Activated B cell treated with CpG ODN at 0.5 μM for 24 hours (primary cell): ENCODE measurements at regions not wholly inside any gene's neighbourhood (a gene's known extent, or its start where the extent isn't known, plus 50 kb on each side); places are given as distances from the start of the nearest gene placed in this dataset.

ENCODE experiments used
- ATAC-seq: fragments of 200-7000 bp; cut with Tn5 transposase; one replicate; pipeline ENCODE4 v1.10.0; 2021; ENCODE audit warnings: low read depth, mild to moderate bottlenecking, moderate library complexity
- CTCF ChIA-PET: fragments of 350-600 bp; sonication (Branson Sonifier 250); formaldehyde crosslinking; loops from one replicate; lab custom pipeline; 2021; ENCODE audit warnings: antibody characterized with exemption; lab: Charles Lee
- POLR2A ChIA-PET: fragments of 350-600 bp; sonication (Branson Sonifier 250); formaldehyde crosslinking; loops from one replicate; lab custom pipeline; 2021; ENCODE audit warnings: antibody characterized with exemption; lab: Charles Lee
- DNase-seq: peaks from one replicate; pipeline ENCODE4 v3.0.0; 2022
- H3K27ac Mint-ChIP-seq: one replicate; pipeline ENCODE4 v1.8.0; 2020; ENCODE audit warnings: mixed read lengths
- H3K27me3 Mint-ChIP-seq: one replicate; pipeline ENCODE4 v1.8.0; 2021; ENCODE audit warnings: mixed read lengths
- H3K36me3 Mint-ChIP-seq: one replicate; pipeline ENCODE4 v1.8.0; 2021; ENCODE audit warnings: low read depth, mixed read lengths
- H3K4me1 Mint-ChIP-seq: one replicate; pipeline ENCODE4 v1.8.0; 2021; ENCODE audit warnings: mixed read lengths
- H3K4me3 Mint-ChIP-seq: one replicate; pipeline ENCODE4 v1.8.0; 2020; ENCODE audit warnings: mild to moderate bottlenecking, mixed read lengths
- H3K9me3 Mint-ChIP-seq: one replicate; pipeline ENCODE4 v1.8.0; 2020; ENCODE audit warnings: mixed read lengths
- CTCF ChIP-seq: fragments of 200-600 bp; IDR thresholded peaks from one replicate; pipeline ENCODE4 v1.8.0; 2022; ENCODE audit warnings: antibody characterized with exemption, mild to moderate bottlenecking
- intact Hi-C: fragments of 100-400 bp; cut with micrococcal nuclease; formaldehyde crosslinking; loops from one replicate; pipeline ENCODE4 v1.15.1; 2024

GRCh38 chr2:64273524-64274398 lies 129.5 kb upstream of the PELI1 start:
- Mint-ChIP-seq H3K4me3 (no peak overlapping the region), H3K27me3 (no peaks in the 10 kb centered on the region), H3K27ac (peak overlapping the region; percentile 30), H3K36me3 (no peaks in the 10 kb centered on the region), H3K9me3 (no peaks in the 10 kb centered on the region), H3K4me1 (peaks cover 27% of the 10 kb centered on the region)
- CTCF ChIA-PET = no interaction called here
- no peak for DNase-seq
- intact Hi-C loops = loop anchor here (1.0 to 5.0 kb wide), 2 partner anchors 12 to 36 kb away; no protein-coding TSS in a partner anchor
- ATAC-seq = no peak
- no peak for TF ChIP-seq CTCF
- POLR2A ChIA-PET = interaction anchor here (1.3 kb wide), 1 partner anchor 69 kb away, joined by 3 read pairs; no protein-coding TSS in a partner anchor

GRCh38 chr2:64274399-64275173 lies 130.4 kb upstream of the PELI1 start:
- ChIA-PET POLR2A (interaction anchor here (1.3 kb wide), 1 partner anchor 70 kb away, joined by 3 read pairs; no protein-coding TSS in a partner anchor), CTCF (no interaction called here)
- no peaks in the 10 kb centered on the region for H3K27me3 Mint-ChIP-seq
- intact Hi-C loops = loop anchor here (5.0 kb wide), 1 partner anchor 37 kb away; no protein-coding TSS in a partner anchor
- no peak for ATAC-seq
- TF ChIP-seq CTCF = no peak
- H3K9me3 Mint-ChIP-seq = no peaks in the 10 kb centered on the region
- H3K27ac Mint-ChIP-seq = no peak overlapping the region
- H3K36me3 Mint-ChIP-seq = no peaks in the 10 kb centered on the region
- H3K4me3 Mint-ChIP-seq = no peak overlapping the region
- H3K4me1 Mint-ChIP-seq = peaks cover 27% of the 10 kb centered on the region
- DNase-seq = no peak

- intact Hi-C loops = no loop called here
- CTCF ChIA-PET = no interaction called here
- POLR2A ChIA-PET = interaction anchor here (1.0 kb wide), 1 partner anchor 51 kb away, joined by 3 read pairs; no protein-coding TSS in a partner anchor
- ATAC-seq (no peak), DNase-seq (no peak)
- Mint-ChIP-seq H3K4me3 (no peak overlapping the region), H3K36me3 (no peaks in the 10 kb centered on the region), H3K4me1 (peaks cover 27% of the 10 kb centered on the region), H3K27me3 (no peaks in the 10 kb centered on the region), H3K9me3 (no peaks in the 10 kb centered on the region), H3K27ac (no peak overlapping the region)
- TF ChIP-seq CTCF = no peak
Observed at GRCh38 chr2:64275174-64275466, 130.9 kb upstream of the PELI1 start.

GRCh38 chr2:64276417-64277095 lies 132.3 kb upstream of the PELI1 start:
- H3K27me3 Mint-ChIP-seq = no peaks in the 10 kb centered on the region
- DNase-seq = no peak
- POLR2A ChIA-PET = no interaction called here
- H3K36me3 Mint-ChIP-seq = no peaks in the 10 kb centered on the region
- ATAC-seq = no peak
- H3K9me3 Mint-ChIP-seq = no peaks in the 10 kb centered on the region
- TF ChIP-seq CTCF = no peak
- peaks cover 27% of the 10 kb centered on the region for H3K4me1 Mint-ChIP-seq
- CTCF ChIA-PET = interaction anchor here (0.5 to 1.9 kb wide), 2 partner anchors 51 to 343 kb away, joined by 3 to 4 read pairs; no protein-coding TSS in a partner anchor
- intact Hi-C loops = no loop called here
- no peak overlapping the region for H3K4me3 Mint-ChIP-seq
- no peak overlapping the region for H3K27ac Mint-ChIP-seq
